ENCODE measurements at regions not wholly inside any gene's neighbourhood (a gene's known extent, or its start where the extent isn't known, plus 50 kb on each side); places are given as distances from the start of the nearest gene placed in this dataset.
"Not testable (repeated sequence)": the region's sequence is repeated elsewhere in the genome, so short reads cannot be mapped to it uniquely, and the experiment has no call there.

DNA sequence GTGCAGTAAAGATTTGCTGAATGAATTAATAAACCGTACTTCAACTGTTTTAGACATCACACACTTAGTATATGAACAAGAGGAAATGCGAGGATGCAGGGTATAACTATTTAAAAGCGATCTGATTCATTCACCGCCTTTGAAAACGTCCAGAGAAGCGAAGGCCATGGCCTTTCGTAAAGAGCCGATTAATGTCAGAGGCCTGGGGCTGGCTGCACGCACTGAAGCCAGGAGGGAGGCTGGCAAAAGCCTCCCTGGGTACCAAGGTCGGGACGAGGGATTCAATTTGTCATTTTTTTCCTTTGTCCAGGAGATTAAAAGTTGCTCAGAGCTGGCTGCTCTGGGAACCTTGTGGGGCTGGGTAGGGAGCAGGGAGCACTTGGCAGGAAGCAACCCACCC, 307.4 kb downstream of the NPHP4 start:
- DNase-seq (ENCODE audit: low read depth): no peak
- no peak overlapping the region for H3K4me3 ChIP-seq (ENCODE audit: low read depth, low read length)
- TF ChIP-seq, protein P1, sequence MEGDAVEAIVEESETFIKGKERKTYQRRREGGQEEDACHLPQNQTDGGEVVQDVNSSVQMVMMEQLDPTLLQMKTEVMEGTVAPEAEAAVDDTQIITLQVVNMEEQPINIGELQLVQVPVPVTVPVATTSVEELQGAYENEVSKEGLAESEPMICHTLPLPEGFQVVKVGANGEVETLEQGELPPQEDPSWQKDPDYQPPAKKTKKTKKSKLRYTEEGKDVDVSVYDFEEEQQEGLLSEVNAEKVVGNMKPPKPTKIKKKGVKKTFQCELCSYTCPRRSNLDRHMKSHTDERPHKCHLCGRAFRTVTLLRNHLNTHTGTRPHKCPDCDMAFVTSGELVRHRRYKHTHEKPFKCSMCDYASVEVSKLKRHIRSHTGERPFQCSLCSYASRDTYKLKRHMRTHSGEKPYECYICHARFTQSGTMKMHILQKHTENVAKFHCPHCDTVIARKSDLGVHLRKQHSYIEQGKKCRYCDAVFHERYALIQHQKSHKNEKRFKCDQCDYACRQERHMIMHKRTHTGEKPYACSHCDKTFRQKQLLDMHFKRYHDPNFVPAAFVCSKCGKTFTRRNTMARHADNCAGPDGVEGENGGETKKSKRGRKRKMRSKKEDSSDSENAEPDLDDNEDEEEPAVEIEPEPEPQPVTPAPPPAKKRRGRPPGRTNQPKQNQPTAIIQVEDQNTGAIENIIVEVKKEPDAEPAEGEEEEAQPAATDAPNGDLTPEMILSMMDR (conservative IDR thresholded peaks at IDR 0.05; ENCODE audit: low read depth, low read length): no peak

DNA sequence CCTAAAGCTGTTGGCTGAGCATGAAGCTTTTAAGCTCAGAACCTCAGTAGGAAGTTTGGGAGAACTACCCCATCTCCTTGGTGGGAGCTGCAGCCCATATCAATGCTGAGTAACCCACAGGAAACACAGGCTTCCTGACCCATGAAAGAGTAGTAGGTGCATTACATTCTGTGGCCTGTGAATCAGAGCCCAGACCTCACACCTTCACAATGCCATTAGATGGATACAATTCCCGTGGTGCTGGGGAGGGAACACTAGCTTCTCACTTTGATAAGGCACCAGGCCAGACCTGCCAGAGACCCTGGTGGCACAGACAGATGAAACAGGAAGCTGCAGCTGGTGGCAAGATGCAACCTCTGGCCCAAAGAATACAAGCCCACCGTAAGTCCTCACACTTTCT, 308.8 kb downstream of the NPHP4 start:
- TF ChIP-seq, protein P1 (conservative IDR thresholded peaks at IDR 0.05; ENCODE audit: low read depth, low read length): no peak
- DNase-seq (ENCODE audit: low read depth): no peak
- H3K4me3 ChIP-seq (ENCODE audit: low read depth, low read length): no peak overlapping the region

DNA sequence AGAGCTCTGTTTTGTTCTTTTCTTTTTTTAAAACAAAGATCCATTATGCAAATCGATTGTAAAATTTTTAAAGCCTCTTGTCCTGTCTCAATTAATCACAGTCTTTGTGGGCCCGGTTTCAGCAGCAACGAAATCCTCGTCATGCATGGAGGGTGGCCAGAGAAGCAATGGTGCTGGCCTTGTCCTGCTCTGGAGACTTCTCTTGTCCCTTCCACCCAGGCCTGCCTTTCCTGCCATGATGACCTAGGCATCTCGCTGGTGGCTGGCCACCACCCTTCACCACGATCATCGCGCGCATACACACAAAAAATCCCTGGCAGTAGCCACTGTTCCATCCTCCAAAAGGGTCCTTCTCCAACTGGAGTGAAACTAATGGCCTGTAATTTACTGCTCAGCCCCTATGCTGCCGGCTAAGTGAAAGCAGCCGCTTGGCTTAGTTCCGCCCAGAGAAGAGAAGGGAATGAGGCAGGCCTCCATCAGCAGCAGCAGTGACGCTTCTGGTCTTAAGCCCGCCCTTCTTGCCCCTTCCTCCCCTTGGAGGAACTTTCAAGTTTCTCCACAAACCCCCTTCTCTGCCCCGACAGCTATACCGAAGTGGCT, 309.5 kb downstream of the NPHP4 start:
- no peak for DNase-seq (ENCODE audit: low read depth)
- no peak overlapping the region for H3K4me3 ChIP-seq (ENCODE audit: low read depth, low read length)
- TF ChIP-seq, protein P1 (conservative IDR thresholded peaks at IDR 0.05; ENCODE audit: low read depth, low read length): no peak

DNA sequence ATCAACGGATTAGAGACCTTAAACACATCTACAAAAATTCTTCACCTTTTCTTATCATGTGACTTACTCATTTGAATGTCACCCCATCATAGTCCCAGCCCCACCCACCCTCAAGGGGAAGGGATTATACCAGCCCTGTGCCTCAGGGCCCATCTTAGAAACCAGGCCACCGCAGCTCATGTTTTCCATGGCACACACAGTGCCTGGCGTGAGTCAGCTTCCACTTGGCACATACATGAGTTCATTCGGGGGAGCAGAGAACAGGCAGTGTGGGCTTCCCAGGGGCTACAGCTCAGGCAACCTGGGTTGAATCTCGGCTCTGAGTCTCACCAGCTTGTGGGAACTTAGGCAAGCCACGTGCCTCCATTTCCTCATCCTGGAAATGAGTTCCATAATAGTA, 310.6 kb downstream of the NPHP4 start:
- DNase-seq (ENCODE audit: low read depth): no peak
- TF ChIP-seq, protein P1 (conservative IDR thresholded peaks at IDR 0.05; ENCODE audit: low read depth, low read length): no peak

DNA sequence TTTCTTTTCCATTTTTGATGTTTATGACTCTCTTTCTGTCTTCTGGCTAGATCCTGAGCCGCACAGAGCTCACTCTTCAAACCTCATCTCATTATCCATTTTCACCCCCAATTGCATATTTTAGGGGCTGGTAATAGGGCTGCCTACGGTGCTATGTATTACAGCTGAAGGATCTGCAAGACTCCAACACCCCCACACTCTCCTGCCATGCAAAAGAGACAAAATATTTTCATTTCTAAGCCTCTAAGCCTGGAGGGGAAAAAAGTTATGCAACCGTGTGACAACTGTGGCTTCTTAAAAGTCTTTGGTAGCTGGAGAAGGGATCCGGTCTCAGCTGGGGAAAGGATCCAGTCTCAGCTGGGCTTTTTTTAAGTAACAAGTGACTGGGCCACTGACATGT, 311.6 kb downstream of the NPHP4 start:
- TF ChIP-seq, protein P1 (conservative IDR thresholded peaks at IDR 0.05; ENCODE audit: low read depth, low read length): no peak
- H3K4me3 ChIP-seq (ENCODE audit: low read depth, low read length): no peak overlapping the region
- DNase-seq (ENCODE audit: low read depth): no peak

More for the DNA sequence above, 310.6 kb downstream of the NPHP4 start:
- no peak overlapping the region for H3K4me3 ChIP-seq (ENCODE audit: low read depth, low read length)

DNA sequence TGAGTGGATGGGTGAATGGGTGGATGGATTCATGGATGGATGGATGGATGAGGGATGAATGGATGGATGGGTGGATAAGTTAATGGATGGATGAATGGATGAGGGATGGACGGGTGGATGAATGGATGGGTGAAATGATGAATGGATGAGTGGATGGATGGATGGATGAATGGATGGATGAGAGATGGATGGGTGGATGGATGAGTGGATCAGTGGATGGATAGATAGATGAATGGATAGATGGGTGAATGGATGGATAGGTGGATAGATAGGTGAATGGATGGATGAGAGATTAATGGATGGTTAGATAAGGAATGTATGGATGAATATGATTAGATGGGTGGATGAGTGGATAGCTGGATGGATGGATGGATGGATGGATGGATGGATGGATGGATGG, 313.5 kb downstream of the NPHP4 start:
- DNase-seq (ENCODE audit: low read depth): no peak
- TF ChIP-seq, protein P1 (conservative IDR thresholded peaks at IDR 0.05; ENCODE audit: low read depth, low read length): no peak
- no peak overlapping the region for H3K4me3 ChIP-seq (ENCODE audit: low read depth, low read length)

DNA sequence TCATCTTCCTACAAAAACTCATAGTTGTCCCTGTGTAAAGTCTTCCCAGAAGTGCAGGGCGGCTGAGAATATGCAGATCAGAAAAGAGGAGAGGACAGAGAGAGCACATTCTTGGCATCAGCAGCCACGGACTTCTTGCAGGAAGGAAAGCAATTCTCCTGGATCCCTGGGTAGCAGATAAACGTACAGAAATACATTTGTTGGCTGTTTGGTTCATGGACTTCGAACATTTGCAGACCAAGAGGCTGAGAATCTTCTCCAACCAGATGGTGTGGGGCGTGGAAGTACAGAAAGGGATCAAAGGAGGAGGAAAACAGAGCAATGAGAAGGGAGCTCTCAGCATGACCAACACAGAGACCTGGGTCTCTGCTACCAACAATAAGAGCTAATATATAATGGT, 319.9 kb downstream of the NPHP4 start:
- DNase-seq (ENCODE audit: low read depth); H3K4me3 ChIP-seq (ENCODE audit: low read depth, low read length): not testable (repeated sequence)
